ENCODE measurements at regions not wholly inside any gene's neighbourhood (a gene's known extent, or its start where the extent isn't known, plus 50 kb on each side); places are given as distances from the start of the nearest gene placed in this dataset.

DNA sequence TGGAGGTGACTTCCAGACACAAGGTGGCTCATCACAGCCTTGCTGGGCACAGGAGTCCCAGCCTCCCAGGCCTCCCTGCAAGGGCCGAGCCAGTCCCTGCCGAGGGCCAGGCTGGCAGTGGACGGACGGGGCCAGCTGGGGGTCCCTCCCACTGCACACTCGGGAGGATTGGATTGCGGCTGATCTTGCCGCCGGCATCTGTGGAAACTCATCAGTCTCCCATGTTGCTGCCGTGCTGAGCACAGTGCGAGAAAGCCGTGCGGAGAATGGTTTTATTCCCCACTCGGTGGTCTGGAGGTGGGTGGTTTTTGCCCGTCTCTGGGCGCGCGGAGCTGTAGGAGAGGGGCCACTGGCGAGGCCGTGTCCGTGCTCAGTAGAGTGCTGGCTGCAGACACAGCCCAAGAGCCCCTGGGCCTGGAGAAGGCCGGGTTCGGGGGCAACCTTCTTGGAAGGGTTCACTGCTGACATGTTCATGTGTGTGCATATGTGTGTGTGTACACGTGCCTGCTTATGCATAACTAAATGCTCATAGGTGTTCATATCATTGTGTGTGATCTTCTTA, 1246.4 kb downstream of the BRD1 start:
- Histone ChIP-seq H4K8ac (ENCODE audit: low read depth, low read length) (no peak overlapping the region), H2BK5ac (ENCODE audit: low read length) (no peak overlapping the region), H3K9ac (ENCODE audit: low read depth, low read length, poor library complexity) (no peak overlapping the region), H3K36me3 (replicated peaks in 1 of 2; ENCODE audit: control insufficient read depth in 2 of 2, insufficient read depth in 2 of 2, low read length in 2 of 2) (peaks cover 0 to 17% of the 10 kb centered on the region in 2 donors), H3K4me3 (ENCODE audit: low read length in 2 of 2) (no peak overlapping the region), H3K18ac (ENCODE audit: low read length) (peak overlapping the region; percentile 80), H4K91ac (ENCODE audit: low read depth, low read length, poor library complexity) (no peak overlapping the region), H2AFZ (ENCODE audit: low read length) (no peak overlapping the region), H3K4ac (ENCODE audit: low read length) (no peak overlapping the region), H3K79me1 (ENCODE audit: low read depth, low read length) (peaks cover 37% of the 10 kb centered on the region), H3K4me2 (ENCODE audit: insufficient read depth, low read length, poor library complexity, severe bottlenecking) (no peak overlapping the region), H3K9me3 (replicated peaks in 1 of 2; ENCODE audit: control insufficient read depth in 2 of 2, insufficient read depth in 1 of 2, low read depth in 1 of 2, low read length in 2 of 2) (peaks cover 0 to 11% of the 10 kb centered on the region in 2 donors), H2BK12ac (ENCODE audit: low read length) (no peak overlapping the region), H3K23ac (ENCODE audit: low read depth, low read length, poor library complexity) (no peak overlapping the region), H3K27me3 (ENCODE audit: control insufficient read depth in 3 of 3, insufficient read depth in 3 of 3, low read depth in 1 of 3, low read length in 3 of 3) (peaks cover 0 to 35% (median 2%) of the 10 kb centered on the region in 3 experiments), H2AK5ac (ENCODE audit: low read depth, low read length) (no peak overlapping the region), H2BK15ac (ENCODE audit: low read length) (no peak overlapping the region), H3K14ac (ENCODE audit: low read length) (no peak overlapping the region), H2BK120ac (ENCODE audit: low read depth, low read length) (no peak overlapping the region), H3K4me1 (ENCODE audit: control insufficient read depth in 2 of 2, insufficient read depth in 1 of 2, low read depth in 1 of 2, low read length in 2 of 2) (peaks cover 0 to 30% of the 10 kb centered on the region in 2 donors), H3K27ac (replicated peaks; ENCODE audit: low read length) (no peak overlapping the region)
- WGBS, 2 donors (ENCODE audit: extremely low coverage in 2 of 2, insufficient read length in 2 of 2, insufficient replicate concordance in 1 of 2) = no CpG with 5 or more reads among the region's 23 CpGs
- no peak for DNase-seq (ENCODE audit: low spot score)

DNA sequence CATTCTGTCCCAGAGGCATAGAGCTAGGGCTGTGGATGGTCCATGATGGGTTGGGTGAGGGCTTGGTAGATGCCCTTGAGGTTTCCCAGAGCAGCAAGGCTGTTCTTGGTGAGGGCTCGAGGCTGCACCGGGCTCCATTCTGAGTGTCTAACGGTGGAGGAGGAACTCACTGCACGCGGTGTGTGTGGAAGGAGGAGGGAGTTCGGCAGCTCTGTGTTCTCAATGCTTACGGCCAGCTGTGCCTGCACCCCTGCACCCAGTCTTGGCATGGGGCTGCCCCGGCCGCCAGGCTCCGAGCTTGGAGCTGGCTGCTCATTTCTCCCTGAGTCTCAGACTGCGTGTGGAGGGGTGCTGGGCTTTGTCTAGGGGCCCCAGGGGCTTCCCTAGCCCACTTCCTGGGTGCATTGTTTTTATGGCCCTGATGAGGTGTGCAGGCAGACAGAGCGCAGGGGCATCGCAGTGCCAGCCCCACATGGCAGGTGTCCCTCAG, 1247.1 kb downstream of the BRD1 start:
- peak overlapping the region; percentile 1 for H2AK5ac ChIP-seq (ENCODE audit: low read depth, low read length)
- H2BK5ac ChIP-seq (ENCODE audit: low read length) = peak overlapping the region; percentile 56
- H3K4me1 ChIP-seq (ENCODE audit: control insufficient read depth in 2 of 2, insufficient read depth in 1 of 2, low read depth in 1 of 2, low read length in 2 of 2) = peaks cover 0 to 27% of the 10 kb centered on the region in 2 donors
- no peak overlapping the region for H3K4me2 ChIP-seq (ENCODE audit: insufficient read depth, low read length, poor library complexity, severe bottlenecking)
- H3K27me3 ChIP-seq (ENCODE audit: control insufficient read depth in 3 of 3, insufficient read depth in 3 of 3, low read depth in 1 of 3, low read length in 3 of 3) = peaks cover 0 to 36% (median 2%) of the 10 kb centered on the region in 3 experiments
- H3K27ac ChIP-seq (replicated peaks; ENCODE audit: low read length) = no peak overlapping the region
- no peak for DNase-seq (ENCODE audit: low spot score)
- no peak overlapping the region for H2BK120ac ChIP-seq (ENCODE audit: low read depth, low read length)
- no peak overlapping the region for H3K4me3 ChIP-seq (ENCODE audit: low read length in 2 of 2)
- H4K8ac ChIP-seq (ENCODE audit: low read depth, low read length) = no peak overlapping the region
- no peak overlapping the region for H3K9ac ChIP-seq (ENCODE audit: low read depth, low read length, poor library complexity)
- peak overlapping the region; percentile 35 for H3K18ac ChIP-seq (ENCODE audit: low read length)
- H3K9me3 ChIP-seq (replicated peaks in 1 of 2; ENCODE audit: control insufficient read depth in 2 of 2, insufficient read depth in 1 of 2, low read depth in 1 of 2, low read length in 2 of 2) = peaks cover 0 to 11% of the 10 kb centered on the region in 2 donors
- H2BK15ac ChIP-seq (ENCODE audit: low read length) = no peak overlapping the region
- H3K79me1 ChIP-seq (ENCODE audit: low read depth, low read length) = peaks cover 32% of the 10 kb centered on the region
- no CpG with 5 or more reads among the region's 13 CpGs for WGBS, 2 donors (ENCODE audit: extremely low coverage in 2 of 2, insufficient read length in 2 of 2, insufficient replicate concordance in 1 of 2)
- no peak overlapping the region for H3K14ac ChIP-seq (ENCODE audit: low read length)
- H3K36me3 ChIP-seq (replicated peaks in 1 of 2; ENCODE audit: control insufficient read depth in 2 of 2, insufficient read depth in 2 of 2, low read length in 2 of 2) = peaks cover 0 to 17% of the 10 kb centered on the region in 2 donors
- no peak overlapping the region for H2BK12ac ChIP-seq (ENCODE audit: low read length)
- no peak overlapping the region for H3K23ac ChIP-seq (ENCODE audit: low read depth, low read length, poor library complexity)
- H2AFZ ChIP-seq (ENCODE audit: low read length) = no peak overlapping the region
- H3K4ac ChIP-seq (ENCODE audit: low read length) = no peak overlapping the region
- no peak overlapping the region for H4K91ac ChIP-seq (ENCODE audit: low read depth, low read length, poor library complexity)

DNA sequence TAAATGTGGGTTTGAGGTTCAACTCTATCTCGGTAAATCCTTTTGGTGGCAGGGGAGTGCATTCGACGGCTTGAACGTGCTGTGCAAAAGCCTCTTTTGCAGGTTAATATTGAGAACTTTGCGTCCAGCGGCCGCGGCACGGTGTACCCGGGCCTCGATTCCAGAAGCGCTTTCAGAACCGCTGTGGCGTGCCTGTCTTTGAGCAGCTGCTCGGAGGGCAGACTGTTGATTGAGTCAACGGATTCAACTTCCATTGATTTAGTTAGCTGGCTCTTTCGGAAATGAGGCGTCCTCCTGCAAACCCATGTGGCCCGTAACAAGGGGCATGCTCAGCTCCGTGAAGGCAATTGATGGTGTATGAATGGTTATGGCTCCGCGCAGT, 1247.8 kb downstream of the BRD1 start:
- no peak overlapping the region for H2BK15ac ChIP-seq (ENCODE audit: low read length)
- peaks cover 0 to 13% of the 10 kb centered on the region in 2 donors for H3K36me3 ChIP-seq (replicated peaks in 1 of 2; ENCODE audit: control insufficient read depth in 2 of 2, insufficient read depth in 2 of 2, low read length in 2 of 2)
- H2BK12ac ChIP-seq (ENCODE audit: low read length) = no peak overlapping the region
- no peak overlapping the region for H3K27ac ChIP-seq (replicated peaks; ENCODE audit: low read length)
- H3K79me1 ChIP-seq (ENCODE audit: low read depth, low read length) = peaks cover 27% of the 10 kb centered on the region
- no peak overlapping the region for H3K14ac ChIP-seq (ENCODE audit: low read length)
- no peak overlapping the region for H3K4ac ChIP-seq (ENCODE audit: low read length)
- H2AK5ac ChIP-seq (ENCODE audit: low read depth, low read length) = no peak overlapping the region
- DNase-seq (ENCODE audit: low spot score) = no peak
- no peak overlapping the region for H2AFZ ChIP-seq (ENCODE audit: low read length)
- no peak overlapping the region for H3K9ac ChIP-seq (ENCODE audit: low read depth, low read length, poor library complexity)
- H3K23ac ChIP-seq (ENCODE audit: low read depth, low read length, poor library complexity) = no peak overlapping the region
- no peak overlapping the region for H4K8ac ChIP-seq (ENCODE audit: low read depth, low read length)
- H2BK120ac ChIP-seq (ENCODE audit: low read depth, low read length) = no peak overlapping the region
- no peak overlapping the region for H3K18ac ChIP-seq (ENCODE audit: low read length)
- H4K91ac ChIP-seq (ENCODE audit: low read depth, low read length, poor library complexity) = no peak overlapping the region
- H3K4me3 ChIP-seq (ENCODE audit: low read length in 2 of 2) = no peak overlapping the region
- H3K4me1 ChIP-seq (ENCODE audit: control insufficient read depth in 2 of 2, insufficient read depth in 1 of 2, low read depth in 1 of 2, low read length in 2 of 2) = peaks cover 0 to 27% of the 10 kb centered on the region in 2 donors
- WGBS, 2 donors (ENCODE audit: extremely low coverage in 2 of 2, insufficient read length in 2 of 2, insufficient replicate concordance in 1 of 2) = no CpG with 5 or more reads among the region's 22 CpGs
- H3K4me2 ChIP-seq (ENCODE audit: insufficient read depth, low read length, poor library complexity, severe bottlenecking) = no peak overlapping the region
- H3K9me3 ChIP-seq (replicated peaks in 1 of 2; ENCODE audit: control insufficient read depth in 2 of 2, insufficient read depth in 1 of 2, low read depth in 1 of 2, low read length in 2 of 2) = peaks cover 0 to 10% of the 10 kb centered on the region in 2 donors
- H2BK5ac ChIP-seq (ENCODE audit: low read length) = peak overlapping the region; percentile 56
- peaks cover 0 to 36% (median 2%) of the 10 kb centered on the region in 3 experiments for H3K27me3 ChIP-seq (ENCODE audit: control insufficient read depth in 3 of 3, insufficient read depth in 3 of 3, low read depth in 1 of 3, low read length in 3 of 3)

DNA sequence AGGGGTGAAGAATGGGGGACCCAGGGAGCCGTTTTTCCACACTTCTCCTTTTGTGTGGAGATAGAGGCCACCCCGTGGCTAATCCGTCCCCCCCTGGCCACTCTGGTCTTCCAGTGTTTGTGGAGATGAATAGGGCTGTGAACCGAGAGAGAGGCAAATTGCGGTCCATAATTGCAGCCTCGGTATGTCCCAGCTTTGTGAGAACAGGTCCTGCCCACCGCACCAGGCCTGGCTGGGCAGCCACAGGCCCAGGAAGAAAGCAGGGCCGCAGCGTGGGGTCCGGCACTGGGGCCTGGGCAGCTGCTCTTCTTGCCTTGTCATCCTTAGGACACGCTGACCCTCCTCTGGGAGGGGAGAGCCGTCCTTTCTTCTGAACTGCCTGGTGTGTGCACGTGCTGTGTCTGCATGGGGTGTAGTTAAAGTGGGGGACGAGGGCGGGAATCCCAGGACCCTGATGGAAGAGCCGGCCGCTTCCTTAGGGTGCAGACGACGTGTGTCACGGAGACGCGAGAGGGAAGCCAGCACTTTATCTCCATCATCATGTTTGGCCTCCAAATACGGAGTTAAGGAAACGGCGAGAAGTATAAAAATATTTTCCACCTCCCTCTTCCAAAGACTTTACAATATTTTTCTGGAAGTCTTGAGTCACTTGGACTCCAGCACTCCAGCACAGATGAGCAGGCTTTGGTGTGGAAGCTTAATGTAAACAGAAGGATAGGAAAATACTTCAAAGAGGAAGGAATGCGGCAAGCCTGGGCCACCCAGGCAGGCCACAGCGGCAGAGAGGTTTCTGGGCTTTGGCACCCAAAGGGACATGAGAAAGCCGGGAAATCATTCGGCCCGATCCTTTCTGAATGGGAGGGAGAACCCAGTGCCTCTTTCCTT, 1248.4 kb downstream of the BRD1 start:
- no peak overlapping the region for H3K4me2 ChIP-seq (ENCODE audit: insufficient read depth, low read length, poor library complexity, severe bottlenecking)
- no peak overlapping the region for H3K9ac ChIP-seq (ENCODE audit: low read depth, low read length, poor library complexity)
- H2BK15ac ChIP-seq (ENCODE audit: low read length) = no peak overlapping the region
- H2AK5ac ChIP-seq (ENCODE audit: low read depth, low read length) = no peak overlapping the region
- H3K4ac ChIP-seq (ENCODE audit: low read length) = no peak overlapping the region
- no peak overlapping the region for H4K8ac ChIP-seq (ENCODE audit: low read depth, low read length)
- H3K23ac ChIP-seq (ENCODE audit: low read depth, low read length, poor library complexity) = no peak overlapping the region
- peaks cover 0 to 27% of the 10 kb centered on the region in 2 donors for H3K4me1 ChIP-seq (ENCODE audit: control insufficient read depth in 2 of 2, insufficient read depth in 1 of 2, low read depth in 1 of 2, low read length in 2 of 2)
- DNase-seq (ENCODE audit: low spot score) = peak; percentile 57
- H3K14ac ChIP-seq (ENCODE audit: low read length) = no peak overlapping the region
- H2BK5ac ChIP-seq (ENCODE audit: low read length) = no peak overlapping the region
- peak overlapping the region; percentile 58 for H3K27ac ChIP-seq (replicated peaks; ENCODE audit: low read length)
- no peak overlapping the region for H2AFZ ChIP-seq (ENCODE audit: low read length)
- H4K91ac ChIP-seq (ENCODE audit: low read depth, low read length, poor library complexity) = no peak overlapping the region
- peaks cover 0 to 8% of the 10 kb centered on the region in 2 donors for H3K36me3 ChIP-seq (replicated peaks in 1 of 2; ENCODE audit: control insufficient read depth in 2 of 2, insufficient read depth in 2 of 2, low read length in 2 of 2)
- H3K18ac ChIP-seq (ENCODE audit: low read length) = peak overlapping the region; percentile 6
- peak overlapping the region in 1 of 2 donors; percentile 5 for H3K4me3 ChIP-seq (ENCODE audit: low read length in 2 of 2)
- peaks cover 0 to 43% (median 2%) of the 10 kb centered on the region in 3 experiments for H3K27me3 ChIP-seq (ENCODE audit: control insufficient read depth in 3 of 3, insufficient read depth in 3 of 3, low read depth in 1 of 3, low read length in 3 of 3)
- WGBS, 2 donors (ENCODE audit: extremely low coverage in 2 of 2, insufficient read length in 2 of 2, insufficient replicate concordance in 1 of 2) = no CpG with 5 or more reads among the region's 30 CpGs
- peaks cover 0 to 5% of the 10 kb centered on the region in 2 donors for H3K9me3 ChIP-seq (replicated peaks in 1 of 2; ENCODE audit: control insufficient read depth in 2 of 2, insufficient read depth in 1 of 2, low read depth in 1 of 2, low read length in 2 of 2)
- peaks cover 21% of the 10 kb centered on the region for H3K79me1 ChIP-seq (ENCODE audit: low read depth, low read length)
- no peak overlapping the region for H2BK120ac ChIP-seq (ENCODE audit: low read depth, low read length)
- H2BK12ac ChIP-seq (ENCODE audit: low read length) = no peak overlapping the region
